SK-N-SH (cell line): ENCODE measurements at regions not wholly inside any gene's neighbourhood (a gene's known extent, or its start where the extent isn't known, plus 50 kb on each side); places are given as distances from the start of the nearest gene placed in this dataset.

Source experiments
- CHD2 ChIP-seq: fragments of 150-350 bp; IDR thresholded peaks from 2 replicates; pipeline ENCODE4 v1.6.1; 2018; ENCODE audit warnings: low read length; ENCODE audit not compliant: partially characterized antibody
- CTCF ChIP-seq: fragments of 200-600 bp; sonication (generic); IDR thresholded peaks from 2 replicates; pipeline ENCODE4 v1.6.1; 2017; ENCODE audit warnings: antibody characterized with exemption, mild to moderate bottlenecking, moderate library complexity
- ELF1 ChIP-seq: IDR thresholded peaks from 2 replicates; pipeline ENCODE4 v1.4.0; 2012
- EP300 ChIP-seq, 2 experiments: IDR thresholded peaks; 2 replicates each; pipeline versions ENCODE4 v1.4.0 to v1.6.1; 2012; ENCODE audit warnings: borderline replicate concordance in 1 of 2, low read depth in 1 of 2, low read length in 1 of 2
- EZH2phosphoT487 ChIP-seq: fragments of 200-600 bp; sonication (generic); IDR thresholded peaks from 2 replicates; pipeline ENCODE4 v1.6.1; 2017; ENCODE audit warnings: low read depth, mixed run types, mild to moderate bottlenecking, antibody characterized with exemption, moderate library complexity, borderline replicate concordance
- MAX ChIP-seq: IDR thresholded peaks from 2 replicates; pipeline ENCODE4 v1.4.0; 2012; ENCODE audit warnings: low read depth
- POLR2AphosphoS5 ChIP-seq: IDR thresholded peaks from 2 replicates; pipeline ENCODE4 v1.6.1; 2012; ENCODE audit warnings: low read depth, low read length
- RAD21 ChIP-seq: IDR thresholded peaks from 2 replicates; pipeline ENCODE4 v1.6.1; 2012; ENCODE audit warnings: mild to moderate bottlenecking, low read length
- REST ChIP-seq: IDR thresholded peaks from 2 replicates; pipeline ENCODE4 v1.6.1; 2012; ENCODE audit warnings: mild to moderate bottlenecking, low read depth, low read length, moderate library complexity
- RXRA ChIP-seq: IDR thresholded peaks from 2 replicates; pipeline ENCODE4 v1.4.0; 2012; ENCODE audit warnings: low read depth, mild to moderate bottlenecking, borderline replicate concordance
- SMC3 ChIP-seq: IDR thresholded peaks from 2 replicates; pipeline ENCODE4 v1.6.1; 2012; ENCODE audit warnings: low read depth, low read length, improper control_type of control experiment
- TCF12 ChIP-seq: IDR thresholded peaks from 2 replicates; pipeline ENCODE4 v1.4.0; 2012
- USF2 ChIP-seq: fragments of 150-350 bp; IDR thresholded peaks from 2 replicates; pipeline ENCODE4 v1.6.1; 2017; ENCODE audit warnings: antibody characterized with exemption, low read length, low read depth, borderline replicate concordance
- YY1 ChIP-seq: IDR thresholded peaks from 2 replicates; pipeline ENCODE4 v1.4.0; 2012; ENCODE audit warnings: low read depth, mild to moderate bottlenecking

DNA sequence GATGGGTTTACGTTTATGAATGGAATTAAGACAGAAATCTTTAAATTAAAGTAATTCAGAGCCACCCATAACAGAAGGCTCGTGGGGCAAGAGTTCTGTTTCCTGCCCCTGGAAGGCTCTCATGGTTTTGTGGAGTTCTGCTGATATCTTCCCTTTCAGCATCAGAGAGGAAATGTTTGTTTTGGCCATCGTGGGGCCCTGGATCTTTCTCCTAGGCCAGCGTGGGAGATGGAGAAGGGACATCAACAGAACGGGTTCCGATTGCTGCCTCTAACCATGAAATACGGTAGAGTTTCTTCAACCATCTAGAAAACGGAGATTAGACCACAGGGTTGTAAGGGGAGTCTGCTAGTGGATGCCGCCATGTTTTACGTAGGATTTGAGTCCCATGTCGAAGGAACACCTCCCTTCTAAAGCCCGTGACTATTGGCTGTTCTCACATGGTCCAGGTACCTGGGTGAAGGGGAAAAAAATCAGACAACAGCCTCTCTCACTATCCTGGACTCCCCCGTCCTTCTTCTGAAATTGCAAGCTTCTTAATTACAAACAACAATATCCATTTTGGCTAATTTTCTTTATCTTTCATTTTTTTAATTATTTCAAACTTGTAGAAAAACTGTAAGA, 169.1 kb upstream of the CELF2 start:
- no peak for TF ChIP-seq CTCF
- TF ChIP-seq ELF1 = no peak
- TF ChIP-seq RAD21 = no peak
- TF ChIP-seq CHD2 = no peak
- no peak for TF ChIP-seq RXRA
- TF ChIP-seq EZH2phosphoT487 = no peak
- TF ChIP-seq MAX = no peak
- no peak for TF ChIP-seq YY1
- no peak for TF ChIP-seq POLR2AphosphoS5
- TF ChIP-seq EP300 (IDR thresholded peaks at IDR 0.05; ENCODE audit: borderline replicate concordance in 1 of 2, low read depth in 1 of 2, low read length in 1 of 2) = no peak
- TF ChIP-seq REST = no peak
- no peak for TF ChIP-seq TCF12
- no peak for TF ChIP-seq USF2
- TF ChIP-seq SMC3 = no peak
